Stimulated activated CD8-positive, alpha-beta memory T cell treated with anti-CD3 and anti-CD28 coated beads, Interleukin-2, amount 100 ng/mL, for 1 hour (primary cell): ENCODE measurements at regions not wholly inside any gene's neighbourhood (a gene's known extent, or its start where the extent isn't known, plus 50 kb on each side); places are given as distances from the start of the nearest gene placed in this dataset.
"Not testable (repeated sequence)": the region's sequence is repeated elsewhere in the genome, so short reads cannot be mapped to it uniquely, and the experiment has no call there.

ENCODE experiments used
- DNase-seq, 2 donors: peaks; one replicate each; pipeline ENCODE4 v3.0.0-alpha.2; 2020; ENCODE audit warnings: low read depth in 2 of 2

DNA sequence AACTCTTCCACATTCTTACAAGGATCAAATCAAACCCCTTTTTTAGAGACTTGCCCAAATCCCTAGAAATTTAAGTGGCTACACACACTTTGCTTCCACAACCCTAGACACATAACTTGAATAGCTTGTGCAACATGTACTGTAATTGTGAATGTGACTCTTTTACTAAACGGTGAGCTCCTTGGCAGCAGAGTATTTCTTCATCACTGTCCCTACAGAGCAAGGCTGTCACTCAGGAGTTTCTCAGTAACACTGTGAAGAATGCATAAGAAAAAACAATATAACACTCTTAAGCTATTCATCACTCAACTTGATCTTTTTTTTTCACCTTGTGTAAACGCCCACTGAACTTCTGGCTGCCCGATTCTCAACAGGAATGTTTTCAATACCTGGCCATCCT is 53.8 kb upstream of the ADAMTS18 start:
- DNase-seq, result no peak

DNA sequence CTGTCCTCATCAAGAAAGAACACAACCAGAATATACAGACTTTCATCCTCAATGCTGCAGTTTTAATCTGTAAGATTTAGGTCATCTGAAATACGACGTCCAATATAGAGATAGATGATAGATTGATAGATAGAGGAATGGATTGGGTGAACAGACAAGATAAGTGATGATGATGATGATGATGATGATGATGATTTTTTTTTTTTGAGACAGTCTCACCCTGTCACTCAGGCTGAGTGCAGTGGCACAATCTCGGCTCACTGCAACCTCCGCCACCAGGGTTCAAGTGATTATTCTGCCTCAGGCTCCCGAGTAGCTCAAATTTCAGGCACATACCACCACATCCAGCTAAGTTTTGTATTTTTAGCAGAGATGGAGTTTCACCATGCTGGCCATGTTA is 56.3 kb upstream of the ADAMTS18 start:
- DNase-seq, result no peak

DNA sequence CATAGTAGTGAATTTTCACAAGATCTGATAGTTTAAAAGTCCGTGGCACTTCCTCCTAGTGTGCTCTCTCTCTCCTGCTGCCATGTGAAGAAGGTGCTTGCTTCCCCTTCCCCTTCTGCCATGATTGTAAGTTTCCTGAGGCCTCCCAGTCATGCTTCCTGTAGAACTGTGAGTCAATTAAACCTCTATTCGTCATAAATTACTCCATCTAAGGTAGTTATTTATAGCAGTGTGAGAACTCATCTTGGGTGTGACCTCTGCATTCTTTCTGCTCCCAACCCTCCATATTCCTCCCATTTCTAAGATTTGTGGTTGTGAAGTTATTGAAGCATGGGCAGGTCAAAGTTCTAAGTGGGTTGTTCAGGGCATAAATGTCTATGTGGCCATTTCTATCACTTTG is 62.1 kb upstream of the ADAMTS18 start:
- no peak for DNase-seq

DNA sequence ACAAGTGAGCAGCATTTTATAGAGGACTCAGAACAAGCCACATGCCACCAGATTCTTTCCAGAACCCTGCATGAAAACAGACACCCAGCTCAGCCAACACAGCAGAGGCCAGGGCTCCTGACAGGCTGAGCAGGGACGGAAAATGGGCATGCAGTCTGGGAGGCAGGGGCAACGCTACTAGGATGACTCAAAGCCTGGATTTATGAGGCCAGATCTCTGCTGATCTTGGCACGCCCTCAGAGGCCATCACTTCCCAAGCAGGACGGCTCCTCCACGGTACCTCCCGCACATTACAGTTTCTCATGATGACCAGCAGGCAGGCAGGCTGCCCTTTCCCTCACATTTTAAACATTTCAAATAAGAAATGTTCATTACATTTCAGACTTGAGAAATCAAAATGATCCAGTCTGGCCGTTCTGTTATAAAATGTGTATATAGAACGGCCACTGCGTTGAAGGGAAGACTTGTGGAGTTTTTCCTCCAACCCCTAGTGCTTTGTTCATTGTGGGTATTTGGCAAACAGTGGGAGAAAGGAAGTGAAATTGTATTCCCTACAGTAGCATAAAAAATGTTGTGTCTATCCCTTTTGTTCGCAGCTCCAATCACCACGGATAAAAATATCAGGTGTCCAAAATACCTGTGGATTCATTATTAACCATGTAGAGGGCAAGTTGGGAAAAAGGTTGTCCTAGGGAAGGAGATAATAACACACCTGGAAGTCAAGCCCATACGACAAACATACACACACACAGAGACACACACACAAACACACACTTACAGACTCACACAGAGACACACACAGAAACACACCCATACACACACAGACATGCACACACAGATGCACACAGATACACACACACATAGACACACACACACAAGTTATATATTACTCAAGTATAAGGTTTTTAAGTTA is 64.8 kb upstream of the ADAMTS18 start:
- DNase-seq, result no peak

DNA sequence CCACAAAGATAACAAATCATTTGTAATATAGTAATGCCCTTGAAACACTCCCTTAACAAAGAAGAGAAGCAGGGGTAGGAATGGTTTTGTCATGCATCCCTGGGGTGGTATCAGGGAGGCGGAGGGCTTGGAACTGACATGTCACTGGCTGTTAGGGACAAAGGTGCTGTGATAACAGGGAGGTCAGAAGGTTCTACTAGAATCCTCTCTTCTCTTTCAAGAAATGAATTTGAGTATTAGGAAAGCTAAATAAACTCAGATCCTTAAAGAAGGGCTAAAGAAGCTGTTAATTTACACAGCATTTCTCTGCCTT is 65.4 kb upstream of the ADAMTS18 start:
- no peak for DNase-seq

DNA sequence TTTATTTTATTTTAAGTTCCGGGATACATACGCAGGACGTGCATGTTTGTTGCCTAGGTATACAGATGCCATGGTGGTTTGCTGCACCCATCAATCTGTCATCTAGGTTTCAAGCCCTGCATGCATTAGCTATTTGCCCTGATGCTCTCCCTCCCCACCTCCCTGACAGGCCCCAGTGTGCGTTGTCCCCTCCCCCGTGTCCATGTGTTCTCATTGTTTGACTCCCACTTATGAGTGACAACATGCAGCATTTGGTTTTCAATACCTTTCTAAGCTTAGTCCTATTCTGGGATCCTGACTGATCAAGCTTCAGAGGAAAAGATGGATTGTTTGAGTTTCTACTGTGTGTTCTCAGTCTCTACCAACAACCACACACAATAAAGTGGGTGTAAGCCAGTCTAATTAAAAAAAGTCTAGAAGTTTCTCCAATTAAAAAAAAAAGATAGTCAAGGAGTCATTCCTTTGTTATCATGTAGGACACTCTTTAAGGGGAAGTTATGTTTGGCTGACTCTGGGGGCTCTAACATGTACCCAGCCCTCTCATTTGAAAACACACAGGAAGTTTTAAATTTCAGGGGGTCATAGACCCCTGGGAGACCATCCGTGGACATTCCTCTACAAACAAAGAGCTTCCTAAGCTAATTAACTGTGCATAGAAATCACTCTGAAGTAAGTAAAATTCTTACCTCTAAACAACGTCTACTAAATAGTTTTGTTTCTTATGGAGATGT is 66.3 kb upstream of the ADAMTS18 start:
- DNase-seq, result no peak

DNA sequence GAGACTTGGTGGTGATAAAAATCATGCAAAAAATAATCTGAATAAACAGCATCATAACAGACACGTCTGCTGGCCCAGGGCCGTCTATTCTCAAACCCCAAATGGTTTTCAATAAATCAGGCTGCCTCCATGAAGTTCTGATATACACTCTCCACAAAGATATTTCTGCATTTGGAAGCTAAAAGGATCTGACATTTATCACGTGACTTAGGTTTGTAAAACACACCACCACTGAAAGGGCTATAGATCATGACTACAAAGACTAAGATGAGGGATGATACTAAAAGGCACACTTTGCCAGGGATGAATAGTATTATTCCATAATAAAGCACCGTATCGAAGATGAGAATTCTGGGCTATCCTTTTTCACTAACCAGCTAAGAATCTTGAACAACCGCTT is 67.6 kb upstream of the ADAMTS18 start:
- DNase-seq, result no peak

DNA sequence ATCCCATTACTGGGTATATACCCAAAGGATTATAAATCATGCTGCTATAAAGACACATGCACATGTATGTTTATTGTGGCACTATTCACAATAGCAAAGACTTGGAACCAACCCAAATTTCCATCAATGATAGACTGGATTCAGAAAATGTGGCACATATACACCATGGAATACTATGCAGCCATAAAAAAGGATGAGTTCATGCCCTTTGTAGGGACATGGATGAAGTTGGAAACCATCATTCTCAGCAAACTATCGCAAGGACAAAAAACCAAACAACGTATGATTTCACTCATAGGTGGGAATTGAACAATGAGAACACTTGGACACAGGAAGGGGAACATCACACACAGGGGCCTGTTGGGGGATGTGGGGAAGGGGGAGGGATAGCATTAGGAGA is 71.7 kb upstream of the ADAMTS18 start:
- not testable (repeated sequence) for DNase-seq

DNA sequence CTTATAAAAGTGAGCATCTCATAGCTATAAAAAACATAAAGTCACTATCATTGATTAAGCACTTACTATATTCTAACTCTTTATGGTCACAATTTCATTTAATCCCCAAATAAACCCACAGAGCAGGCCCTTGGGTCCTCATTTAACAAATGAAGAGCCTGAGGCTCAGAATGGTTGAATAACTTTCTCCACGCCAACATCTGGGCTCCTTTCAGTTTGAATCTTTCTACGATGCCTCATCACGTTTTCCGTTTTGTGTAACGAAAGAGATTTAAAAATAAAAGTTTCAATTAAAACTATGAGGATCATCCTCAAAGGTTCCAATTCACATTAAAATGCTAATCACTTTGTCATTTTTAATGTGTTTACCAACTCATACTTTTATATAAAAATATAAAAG is 74.2 kb upstream of the ADAMTS18 start:
- DNase-seq, result no peak

DNA sequence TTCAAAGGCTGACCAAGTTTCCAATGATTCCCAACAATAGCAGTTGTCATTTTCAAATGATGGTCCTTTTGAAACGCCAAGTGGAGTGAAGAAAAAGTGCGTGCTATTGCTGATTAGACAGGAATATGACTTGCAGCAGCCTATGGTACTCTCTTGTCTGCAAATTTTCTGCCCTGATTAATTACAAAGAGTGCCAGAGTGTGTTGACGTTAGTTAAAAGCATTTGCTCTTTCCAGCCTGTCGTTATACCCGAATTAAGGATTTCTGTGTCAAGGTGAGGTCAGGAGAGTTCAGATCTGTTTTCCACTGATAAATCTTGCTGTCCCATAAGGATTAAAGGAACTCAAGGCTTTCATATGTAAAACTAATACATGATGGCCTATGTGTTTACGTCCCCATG is 75.0 kb upstream of the ADAMTS18 start:
- DNase-seq, result no peak

DNA sequence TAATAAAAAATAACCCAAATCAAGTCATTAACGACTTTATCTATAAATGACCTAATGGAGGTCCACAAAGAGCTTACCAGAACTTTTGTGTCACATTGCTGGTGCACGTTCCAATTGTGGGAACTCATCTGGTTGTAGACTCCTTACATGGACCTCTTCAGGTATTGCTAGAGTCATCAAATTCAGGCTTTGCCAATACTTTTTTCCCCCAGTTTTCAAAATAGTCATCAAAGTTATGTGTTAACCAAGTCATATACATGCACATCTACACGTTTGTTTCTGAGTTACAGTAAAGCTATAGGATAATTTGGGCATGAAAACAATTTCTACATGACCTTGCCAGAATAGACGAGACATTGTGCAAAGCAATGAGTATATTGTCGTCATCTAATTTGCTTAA is 76.2 kb upstream of the ADAMTS18 start:
- no peak for DNase-seq

DNA sequence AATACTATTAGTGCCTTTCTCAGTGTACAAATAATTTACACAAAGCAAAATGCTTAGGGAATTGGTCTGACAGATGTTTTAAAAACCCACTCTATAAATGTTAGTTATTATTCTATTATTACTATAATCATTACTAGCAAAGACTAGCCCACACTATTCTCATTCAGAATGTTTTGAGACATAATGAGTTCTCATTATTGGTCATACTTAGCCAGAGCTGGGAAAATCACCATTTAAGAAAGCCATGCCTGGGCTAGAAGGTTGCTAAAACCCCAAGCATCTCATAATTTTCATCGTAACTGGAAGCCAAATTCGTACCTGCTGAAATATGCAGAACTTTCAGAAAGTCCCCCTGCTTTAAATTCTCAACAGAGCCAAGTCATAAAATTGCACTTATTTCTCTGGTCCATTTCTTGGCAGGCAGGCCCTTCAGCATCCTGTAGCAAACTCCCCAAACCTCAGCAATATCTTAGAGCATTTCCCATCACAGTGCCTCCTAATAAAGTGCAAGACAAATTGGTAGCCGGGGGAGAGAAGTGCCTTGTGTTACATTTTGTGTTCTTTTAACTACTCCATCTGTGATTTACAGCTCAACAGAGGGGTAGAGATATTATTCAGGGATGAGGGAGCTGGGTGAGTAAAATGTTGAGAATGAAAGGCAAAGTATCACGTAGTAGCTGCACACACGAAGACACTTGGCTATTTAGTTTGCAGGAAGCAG is 79.8 kb upstream of the ADAMTS18 start:
- DNase-seq, result no peak

DNA sequence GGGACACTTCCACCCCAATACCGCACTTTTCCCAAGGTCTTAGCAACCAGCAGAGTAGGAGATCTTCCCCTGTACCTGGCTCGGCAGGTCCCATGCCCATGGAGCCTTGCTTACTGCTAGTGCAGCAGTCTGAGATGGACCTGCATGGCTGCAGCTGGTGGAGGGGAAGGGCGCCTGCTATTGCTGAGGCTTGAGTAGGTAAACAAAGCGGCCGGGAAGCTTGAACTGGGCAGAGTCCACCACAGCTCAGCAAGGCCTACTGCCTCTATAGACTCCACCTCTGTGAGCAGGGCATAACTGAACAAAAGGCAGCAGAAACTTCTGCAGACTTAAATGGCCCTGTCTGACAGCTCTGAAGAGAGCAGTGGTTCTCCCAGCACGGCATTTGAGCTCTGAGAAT is 90.4 kb upstream of the ADAMTS18 start:
- not testable (repeated sequence) for DNase-seq

DNA sequence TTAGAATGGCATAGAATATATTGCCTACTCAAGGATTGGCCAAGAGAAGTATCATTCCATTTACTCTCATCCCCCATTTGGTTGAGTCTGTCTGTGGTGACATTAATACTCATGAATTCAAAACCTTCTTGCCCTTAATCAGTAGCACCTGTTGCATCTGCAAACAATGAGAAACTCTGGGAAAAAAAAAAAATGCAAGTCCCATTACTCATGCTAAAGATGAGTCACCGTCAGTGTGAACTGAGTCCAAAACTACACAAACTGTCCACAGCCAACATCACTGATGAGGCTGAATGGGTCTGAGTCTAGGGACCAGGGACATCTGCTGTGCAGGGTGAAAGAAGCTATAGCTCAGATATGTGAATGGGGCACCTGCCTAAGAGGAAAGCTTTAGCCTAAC is 96.9 kb upstream of the ADAMTS18 start:
- DNase-seq, result no peak

DNA sequence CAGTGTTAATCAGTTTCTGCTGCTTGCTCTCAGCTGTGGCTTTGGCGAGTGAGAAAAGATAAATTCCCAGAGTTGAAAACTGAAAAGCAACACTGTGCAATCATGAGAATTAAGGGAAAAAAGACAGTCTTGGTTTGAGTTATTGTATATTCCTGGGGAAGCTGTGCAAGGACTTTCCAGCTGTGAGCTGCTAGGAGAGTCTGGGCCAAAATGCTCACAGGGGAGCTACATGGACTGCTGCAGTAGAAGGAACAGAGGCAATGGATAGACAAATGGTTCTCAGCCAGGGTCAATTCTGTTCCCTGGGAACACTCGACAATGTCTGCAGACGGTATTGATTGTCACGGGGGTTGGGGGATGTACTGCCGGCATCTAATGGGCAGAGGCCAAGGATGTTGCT is 102.0 kb upstream of the ADAMTS18 start:
- DNase-seq, result no peak

DNA sequence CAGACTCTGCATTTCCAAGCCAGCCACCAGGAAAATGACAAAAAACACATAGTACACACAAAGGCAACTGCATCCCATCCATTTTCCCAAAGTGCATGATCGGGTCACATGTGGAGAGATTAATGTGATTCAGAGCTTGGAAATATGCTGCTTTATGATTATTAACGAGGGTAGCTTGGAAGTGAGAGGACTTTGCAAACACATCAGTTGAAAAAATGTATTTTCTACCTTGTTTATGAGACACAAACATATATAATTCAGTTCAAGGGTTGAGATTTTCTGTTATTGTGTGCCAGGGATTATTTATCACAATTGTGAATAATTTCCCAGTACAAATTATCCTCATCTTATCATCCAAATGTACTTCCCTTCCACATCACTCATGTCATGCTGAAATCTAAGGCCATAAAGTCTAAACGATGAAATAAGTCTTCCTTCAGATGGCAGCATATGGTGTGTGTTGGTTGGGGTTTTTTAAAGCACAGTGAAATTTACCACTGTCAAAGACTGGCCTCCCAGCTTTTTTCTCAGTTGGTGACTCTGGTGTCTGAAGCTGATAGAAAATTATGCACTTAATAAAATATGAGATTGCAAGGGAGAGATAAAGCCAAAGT is 104.7 kb upstream of the ADAMTS18 start:
- DNase-seq, result no peak

DNA sequence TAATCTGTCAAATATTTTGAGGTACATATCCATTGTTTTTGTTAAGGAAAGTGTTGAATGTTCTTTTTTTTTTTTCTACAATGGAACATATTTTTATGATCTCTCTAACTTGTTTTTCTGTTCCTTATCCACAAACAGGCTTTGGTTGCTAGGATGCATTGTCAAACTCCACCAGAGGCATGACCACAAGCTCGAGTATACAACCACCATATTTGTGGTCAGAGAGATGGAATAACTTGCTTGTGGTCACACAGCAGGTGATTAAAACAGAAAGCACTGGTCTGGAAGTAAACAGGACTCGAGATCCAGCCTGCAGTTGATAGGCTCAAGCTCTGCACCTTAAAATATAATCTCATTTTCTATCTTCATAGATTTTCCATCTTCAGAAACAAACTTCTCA is 105.8 kb upstream of the ADAMTS18 start:
- DNase-seq, result no peak

DNA sequence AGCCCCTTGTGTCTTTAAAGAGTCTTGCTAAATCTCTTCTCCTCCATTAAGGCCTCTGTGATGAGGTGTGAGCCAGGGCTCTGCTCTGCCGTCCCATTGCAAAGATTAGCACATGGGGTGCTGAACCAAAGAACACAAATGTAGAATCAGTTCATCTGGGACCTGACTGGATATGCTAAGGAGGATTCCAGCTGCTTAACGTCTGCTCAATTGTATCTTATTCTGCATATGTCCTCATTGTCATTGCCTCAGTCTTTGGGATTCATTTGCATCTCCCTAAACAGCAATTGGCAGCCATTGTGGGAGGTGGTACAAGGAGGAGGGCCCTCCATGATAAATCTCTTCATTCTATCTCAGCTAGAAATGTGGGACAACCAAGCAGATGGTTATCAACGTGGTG is 106.3 kb upstream of the ADAMTS18 start:
- no peak for DNase-seq

DNA sequence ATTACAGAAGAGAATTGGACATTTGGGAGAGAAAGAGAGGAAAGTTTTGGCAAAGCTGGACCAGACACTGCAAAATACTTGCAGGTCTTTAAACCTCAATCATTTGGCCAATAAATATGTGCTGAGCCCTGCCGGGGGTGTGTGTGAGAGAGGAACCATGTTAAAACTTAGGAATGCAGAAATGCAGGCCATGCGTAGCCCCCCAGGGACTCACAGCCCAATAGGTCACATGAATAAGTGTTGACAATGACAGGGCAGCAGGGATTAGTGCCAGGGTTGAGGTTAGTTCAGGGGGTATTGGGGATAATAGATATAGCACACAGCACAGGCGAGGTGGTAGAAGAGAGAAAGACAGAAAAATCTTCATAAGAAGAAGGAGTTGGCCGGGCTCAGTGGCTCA is 113.3 kb upstream of the ADAMTS18 start:
- DNase-seq, result no peak

DNA sequence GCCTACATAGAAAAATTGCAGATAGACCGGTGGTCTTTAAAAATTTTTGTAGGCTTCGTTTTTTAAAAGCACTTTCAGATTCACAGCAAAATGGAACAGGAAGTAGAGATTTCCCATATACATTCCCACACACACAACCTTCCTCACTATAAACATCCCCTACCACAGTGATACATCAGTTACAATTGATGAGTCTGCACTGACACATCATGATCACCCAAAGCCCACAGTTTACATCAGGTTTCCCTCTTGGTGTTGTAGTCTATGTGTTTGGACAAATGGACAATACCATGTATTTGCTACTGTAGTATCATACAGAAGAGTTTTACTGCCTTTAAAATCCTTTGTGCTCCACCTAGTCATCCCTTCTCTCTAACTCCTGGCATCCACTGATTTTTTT is 113.9 kb upstream of the ADAMTS18 start:
- DNase-seq, result no peak

DNA sequence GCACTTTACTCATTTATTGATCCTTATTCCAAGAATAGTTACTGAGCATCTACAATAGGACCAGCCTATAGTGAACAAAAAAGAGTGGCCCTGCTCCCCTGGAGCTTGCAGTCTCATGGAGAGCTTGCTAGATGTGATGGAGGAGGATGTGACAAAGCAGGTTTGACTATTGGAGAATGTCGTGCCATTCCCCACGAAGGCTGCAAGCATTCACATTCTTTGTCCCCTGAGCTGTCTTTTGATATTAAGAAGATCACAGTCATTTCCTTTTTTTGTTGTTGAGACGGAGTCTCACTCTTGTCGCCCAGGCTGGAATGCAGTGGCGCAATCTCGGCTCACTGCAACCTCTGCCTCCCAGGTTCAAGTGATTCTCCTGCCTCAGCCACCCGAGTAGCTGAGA is 115.0 kb upstream of the ADAMTS18 start:
- DNase-seq, result no peak

DNA sequence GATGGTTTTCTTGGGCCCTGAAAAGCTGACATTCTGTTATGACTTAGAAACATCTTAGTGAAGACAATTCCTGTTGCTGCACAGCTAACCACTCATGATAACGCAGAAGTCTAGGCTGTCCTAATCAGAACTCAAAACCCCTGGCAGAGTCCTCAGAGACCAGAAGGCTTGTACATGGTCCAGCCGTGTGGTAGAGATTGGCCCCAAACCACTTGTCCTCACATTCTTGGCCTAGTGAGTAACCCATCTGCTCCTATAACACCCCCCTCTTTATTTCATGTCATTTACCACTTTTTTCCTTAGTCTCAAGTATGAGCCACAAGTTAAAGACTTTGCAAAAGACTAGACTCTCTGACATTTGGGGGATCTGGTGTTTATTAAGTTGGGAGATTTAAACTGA is 116.5 kb upstream of the ADAMTS18 start:
- no peak for DNase-seq
